ENCODE measurements at regions not wholly inside any gene's neighbourhood (a gene's known extent, or its start where the extent isn't known, plus 50 kb on each side); places are given as distances from the start of the nearest gene placed in this dataset.
"Not testable (repeated sequence)": the region's sequence is repeated elsewhere in the genome, so short reads cannot be mapped to it uniquely, and the experiment has no call there.

GRCh38 chr1:148049115-148049496 is 103.0 kb downstream of the NBPF11 start:
- DNase-seq (ENCODE audit: low read depth, low spot score): peak; percentile 1

DNA sequence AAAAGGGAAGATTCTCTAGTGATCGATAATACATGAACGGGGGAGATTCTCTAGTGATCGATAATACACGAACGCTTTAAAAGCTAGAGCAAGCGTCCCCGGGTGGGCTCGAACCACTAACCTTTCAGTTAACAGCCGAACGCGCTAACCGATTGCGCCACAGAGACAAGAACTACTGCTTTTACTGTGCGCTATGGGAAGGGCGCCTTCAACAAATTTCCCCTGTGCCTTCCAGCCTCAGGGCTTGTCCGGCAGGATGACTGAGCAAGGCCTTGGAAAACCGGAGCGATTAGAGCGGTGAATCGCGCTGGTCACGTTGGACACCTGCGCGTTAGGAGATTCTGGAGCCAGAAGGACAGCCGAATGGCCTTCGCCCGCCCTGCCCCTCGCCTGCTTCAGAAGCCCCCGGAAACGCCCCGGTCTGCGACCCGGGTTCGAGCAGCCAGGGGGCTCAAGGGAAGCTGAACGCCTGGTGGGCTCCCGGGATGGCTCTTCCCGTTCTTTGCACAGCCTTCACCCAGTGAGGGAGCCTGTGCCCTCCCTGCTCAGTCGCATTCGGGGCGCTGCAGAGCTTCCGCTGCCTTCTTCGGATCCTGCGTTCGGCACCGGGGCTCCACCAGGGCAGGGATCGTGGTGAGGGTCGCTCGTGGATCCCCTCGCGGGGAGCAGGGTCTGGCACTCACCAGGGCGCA is 103.5 kb downstream of the NBPF11 start:
- DNase-seq (ENCODE audit: low read depth, low spot score): peak; percentile 29

GRCh38 chr1:148045872-148046271 is 106.2 kb downstream of the NBPF11 start:
- DNase-seq (ENCODE audit: low read depth, low spot score): not testable (repeated sequence)

DNA sequence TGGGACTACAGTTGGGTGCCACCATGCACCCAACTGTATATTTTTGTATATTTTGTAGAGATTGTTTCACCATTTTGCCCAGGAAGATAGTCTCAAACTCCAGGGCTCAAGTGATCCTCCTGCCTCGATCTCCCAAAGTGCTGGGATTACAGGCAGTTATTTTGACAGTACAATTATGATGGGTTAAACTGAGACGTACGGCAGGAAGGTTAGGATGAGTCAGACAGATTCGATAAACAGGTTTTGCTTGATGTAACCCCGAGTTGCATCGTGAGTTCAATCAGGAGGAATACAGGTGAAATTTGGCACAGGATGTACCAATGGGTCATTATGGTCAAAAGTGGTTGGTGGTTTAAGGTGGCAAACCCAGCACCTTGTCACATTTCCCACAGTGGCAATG is 107.6 kb downstream of the NBPF11 start:
- DNase-seq (ENCODE audit: low read depth, low spot score): not testable (repeated sequence)
